ENCODE measurements at regions not wholly inside any gene's neighbourhood (a gene's known extent, or its start where the extent isn't known, plus 50 kb on each side); places are given as distances from the start of the nearest gene placed in this dataset.
"Not testable (repeated sequence)": the region's sequence is repeated elsewhere in the genome, so short reads cannot be mapped to it uniquely, and the experiment has no call there.

DNA sequence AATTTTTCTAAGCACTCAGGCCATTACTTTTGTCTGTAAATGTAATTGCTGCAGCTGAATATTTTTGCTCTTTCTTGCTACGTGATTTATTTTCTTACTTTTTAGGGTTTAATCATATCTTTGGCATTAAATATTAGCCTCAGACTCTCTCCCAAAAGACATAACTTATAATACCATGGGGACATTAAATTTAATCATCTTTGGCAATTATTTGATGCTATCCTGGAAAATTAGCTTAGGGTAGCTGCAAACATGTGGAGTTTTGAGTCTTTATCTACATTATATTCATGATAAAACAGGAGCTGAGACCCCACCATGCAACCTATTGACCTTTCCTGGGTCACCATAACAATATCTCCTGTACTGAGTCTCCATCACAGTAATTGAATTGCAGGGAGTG, 59.1 kb upstream of the EDAR start:
- no peaks in the 10 kb centered on the region for H3K9me3 ChIP-seq
- no peaks in the 10 kb centered on the region for H3K36me3 ChIP-seq
- no peak overlapping the region for H3K4me3 ChIP-seq
- H3K27ac ChIP-seq = no peak overlapping the region
- ATAC-seq (no peak), DNase-seq (no peak)
- H3K4me1 ChIP-seq = no peaks in the 10 kb centered on the region
- H3K27me3 ChIP-seq = no peaks in the 10 kb centered on the region
- TF ChIP-seq POLR2A (IDR thresholded peaks at IDR 0.05) = no peak
- WGBS (ENCODE audit: insufficient coverage, low coverage, low lambda C conversion rate, missing lambda C conversion rate) = 92% methylated on average over 1 of the region's 1 CpG
- intact Hi-C loops (cut with DNase I) = no loop called here

DNA sequence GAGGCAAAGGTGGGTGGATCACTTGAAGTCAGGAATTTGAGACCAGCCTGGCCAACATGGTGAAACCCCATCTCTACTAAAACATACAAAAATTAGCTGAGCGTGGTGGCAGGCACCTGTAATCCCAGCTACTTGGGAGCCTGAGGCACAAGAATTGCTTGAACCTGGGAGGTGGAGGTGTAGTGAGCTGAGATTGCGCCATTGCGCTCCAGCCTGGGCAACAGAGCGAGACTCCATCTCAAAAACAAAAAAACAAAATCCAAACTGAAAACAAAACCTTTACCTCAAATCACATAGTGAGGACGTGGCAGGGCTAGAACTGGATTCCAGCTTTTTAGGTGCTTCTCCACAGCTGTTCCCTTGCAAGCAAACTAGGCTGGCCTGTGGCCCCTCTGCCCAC, 58.5 kb upstream of the EDAR start:
- ATAC-seq; H3K27ac ChIP-seq; H3K4me3 ChIP-seq; H3K27me3 ChIP-seq; intact Hi-C loops (cut with DNase I); DNase-seq; H3K4me1 ChIP-seq; H3K9me3 ChIP-seq; H3K36me3 ChIP-seq: not testable (repeated sequence)
- WGBS (ENCODE audit: insufficient coverage, low coverage, low lambda C conversion rate, missing lambda C conversion rate) = 80% methylated on average over 2 of the region's 5 CpGs

DNA sequence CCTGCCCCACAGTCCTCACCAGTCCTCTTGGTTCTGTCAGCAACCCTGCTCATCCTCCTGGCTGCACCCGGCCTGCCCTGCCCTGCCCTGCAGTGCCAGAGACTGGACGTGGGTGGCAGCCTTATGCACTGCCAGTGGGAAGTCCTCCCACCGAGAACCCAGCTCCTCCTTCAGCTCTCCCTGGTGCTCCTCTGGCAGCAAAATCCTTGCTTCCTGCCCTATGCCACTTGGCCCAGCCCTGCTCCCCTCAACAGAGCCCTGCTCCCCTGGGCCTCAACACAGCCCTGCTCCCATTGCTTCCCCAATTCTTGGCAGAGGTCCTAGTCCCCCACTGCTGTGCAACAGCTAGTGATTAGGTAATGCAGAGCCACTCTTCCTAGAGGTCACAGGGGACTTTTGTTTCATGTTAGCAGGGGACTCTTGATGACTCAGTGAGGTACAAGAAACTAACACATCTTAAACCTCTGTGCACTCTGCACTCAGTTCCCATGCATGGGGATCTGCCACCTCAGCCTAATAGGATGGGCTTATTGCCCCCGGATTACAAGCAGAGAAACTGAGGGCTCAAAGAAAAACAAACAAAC, 58.0 kb upstream of the EDAR start:
- Histone ChIP-seq H3K36me3 (no peaks in the 10 kb centered on the region), H3K9me3 (no peaks in the 10 kb centered on the region), H3K4me3 (no peak overlapping the region), H3K27me3 (no peaks in the 10 kb centered on the region), H3K27ac (no peak overlapping the region), H3K4me1 (no peaks in the 10 kb centered on the region)
- DNase-seq = no peak
- peak in 3 of 4 donors; percentile 27 to 52 (median 37) for ATAC-seq
- intact Hi-C loops (cut with DNase I) = no loop called here
- WGBS (ENCODE audit: insufficient coverage, low coverage, low lambda C conversion rate, missing lambda C conversion rate) = 64% methylated on average over 1 of the region's 4 CpGs
- no peak for TF ChIP-seq POLR2A (IDR thresholded peaks at IDR 0.05)
- TF ChIP-seq, protein P1, sequence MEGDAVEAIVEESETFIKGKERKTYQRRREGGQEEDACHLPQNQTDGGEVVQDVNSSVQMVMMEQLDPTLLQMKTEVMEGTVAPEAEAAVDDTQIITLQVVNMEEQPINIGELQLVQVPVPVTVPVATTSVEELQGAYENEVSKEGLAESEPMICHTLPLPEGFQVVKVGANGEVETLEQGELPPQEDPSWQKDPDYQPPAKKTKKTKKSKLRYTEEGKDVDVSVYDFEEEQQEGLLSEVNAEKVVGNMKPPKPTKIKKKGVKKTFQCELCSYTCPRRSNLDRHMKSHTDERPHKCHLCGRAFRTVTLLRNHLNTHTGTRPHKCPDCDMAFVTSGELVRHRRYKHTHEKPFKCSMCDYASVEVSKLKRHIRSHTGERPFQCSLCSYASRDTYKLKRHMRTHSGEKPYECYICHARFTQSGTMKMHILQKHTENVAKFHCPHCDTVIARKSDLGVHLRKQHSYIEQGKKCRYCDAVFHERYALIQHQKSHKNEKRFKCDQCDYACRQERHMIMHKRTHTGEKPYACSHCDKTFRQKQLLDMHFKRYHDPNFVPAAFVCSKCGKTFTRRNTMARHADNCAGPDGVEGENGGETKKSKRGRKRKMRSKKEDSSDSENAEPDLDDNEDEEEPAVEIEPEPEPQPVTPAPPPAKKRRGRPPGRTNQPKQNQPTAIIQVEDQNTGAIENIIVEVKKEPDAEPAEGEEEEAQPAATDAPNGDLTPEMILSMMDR (IDR thresholded peaks at IDR 0.05) = no peak

DNA sequence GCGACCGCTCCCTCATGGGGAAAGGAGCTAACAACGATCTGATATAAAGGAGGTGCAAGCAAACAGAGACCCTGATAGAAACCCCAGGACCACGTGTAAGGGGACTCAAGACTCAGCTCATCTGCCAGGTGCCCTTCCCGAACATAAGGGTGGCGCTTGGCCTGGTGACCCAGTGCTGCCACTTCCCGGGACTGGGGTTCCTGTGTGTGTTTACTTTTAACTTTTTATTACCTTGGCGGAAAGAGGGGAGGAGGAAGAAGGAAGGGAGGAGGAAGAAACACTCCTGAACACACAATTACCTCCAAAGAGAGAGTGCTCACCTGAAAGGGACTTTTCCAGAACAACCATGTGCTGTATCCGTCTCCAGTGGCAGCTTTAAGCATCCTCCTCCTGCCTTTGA, 56.5 kb upstream of the EDAR start:
- no peaks in the 10 kb centered on the region for H3K9me3 ChIP-seq
- TF ChIP-seq, protein P1 (IDR thresholded peaks at IDR 0.05) = no peak
- no peak for TF ChIP-seq POLR2A (IDR thresholded peaks at IDR 0.05)
- ATAC-seq (no peak), DNase-seq (peak in 1 of 3 donors; percentile 11)
- no peak overlapping the region for H3K4me3 ChIP-seq
- no peaks in the 10 kb centered on the region for H3K27me3 ChIP-seq
- no peak overlapping the region for H3K27ac ChIP-seq
- H3K36me3 ChIP-seq = no peaks in the 10 kb centered on the region
- intact Hi-C loops (cut with DNase I) = no loop called here
- H3K4me1 ChIP-seq = no peaks in the 10 kb centered on the region
- WGBS (ENCODE audit: insufficient coverage, low coverage, low lambda C conversion rate, missing lambda C conversion rate) = 73% methylated on average over 4 of the region's 9 CpGs

DNA sequence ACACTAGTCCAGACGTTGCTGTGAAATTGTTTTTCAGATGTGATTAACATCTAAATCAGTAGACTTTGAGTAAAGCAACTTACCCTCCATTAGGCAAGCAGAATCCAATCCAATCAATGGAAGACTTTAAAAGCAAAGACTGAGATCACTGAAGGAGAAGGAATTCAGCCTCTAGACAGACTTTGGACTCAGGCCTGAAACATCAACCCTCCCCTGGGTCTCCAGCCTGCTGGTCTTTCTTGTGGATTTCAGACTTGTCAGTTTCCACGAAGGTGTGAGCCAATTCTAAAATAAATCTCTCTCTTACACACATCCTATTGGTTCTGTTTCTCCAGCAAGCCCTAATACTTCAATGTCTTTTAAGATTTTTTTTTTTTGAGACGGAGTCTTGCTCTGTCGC, 50.0 kb upstream of the EDAR start:
- ATAC-seq = no peak
- Histone ChIP-seq H3K4me1 (no peaks in the 10 kb centered on the region), H3K4me3 (no peak overlapping the region), H3K27me3 (no peaks in the 10 kb centered on the region), H3K27ac (no peak overlapping the region), H3K9me3 (no peaks in the 10 kb centered on the region), H3K36me3 (no peaks in the 10 kb centered on the region)
- DNase-seq = peak in 1 of 3 donors; percentile 9
- TF ChIP-seq, protein P1 (IDR thresholded peaks at IDR 0.05) = no peak
- TF ChIP-seq POLR2A (IDR thresholded peaks at IDR 0.05) = no peak
- 81% methylated on average over 4 of the region's 4 CpGs for WGBS (ENCODE audit: insufficient coverage, low coverage, low lambda C conversion rate, missing lambda C conversion rate)
- intact Hi-C loops (cut with DNase I) = no loop called here
